T-cell (primary cell): ENCODE measurements at regions not wholly inside any gene's neighbourhood (a gene's known extent, or its start where the extent isn't known, plus 50 kb on each side); places are given as distances from the start of the nearest gene placed in this dataset.

Source experiments
- ATAC-seq, 4 experiments: fragments of 200-7000 bp in 3 of 4; fragments of 150-1000 bp in 1 of 4; cut with Tn5 transposase; replicated peaks in 1 of 4; 1 replicate in 3 of 4; 2 replicates in 1 of 4; pipeline ENCODE4 v1.10.0; 2021; ENCODE audit warnings: moderate library complexity in 3 of 4, mild to moderate bottlenecking in 2 of 4, moderate number of reproducible peaks in 1 of 4
- CTCF ChIA-PET, 2 donors: fragments of 300-600 bp; sonication (Branson Sonifier 250); formaldehyde crosslinking; loops; one replicate each; lab custom pipeline; 2022; ENCODE audit warnings: antibody characterized with exemption in 2 of 2; lab: Charles Lee
- POLR2A ChIA-PET, 2 donors: fragments of 300-600 bp; sonication (Branson Sonifier 250); formaldehyde crosslinking; loops; one replicate each; lab custom pipeline; 2022; ENCODE audit warnings: antibody characterized with exemption in 2 of 2; lab: Charles Lee
- DNase-seq, 35 experiments: peaks; one replicate each; pipeline versions ENCODE4 v3.0.0 to v3.0.0-alpha.2; 2013 to 2023
- H3K27ac ChIP-seq: one replicate; pipeline ENCODE4 v1.5.1; 2013; ENCODE audit warnings: low read length
- H3K27me3 ChIP-seq, 2 experiments: replicated peaks in 1 of 2; 1 replicate in 1 of 2; 2 replicates in 1 of 2; pipeline versions ENCODE4 v1.6.1 to v1.7.0; 2013; ENCODE audit warnings: low read length in 1 of 2, mixed read lengths in 1 of 2; ENCODE audit not compliant: control insufficient read depth in 2 of 2, insufficient read depth in 2 of 2; ENCODE audit errors: extremely low read depth in 1 of 2
- H3K36me3 ChIP-seq, 2 donors: 1 replicate in 1 of 2; 2 replicates in 1 of 2; pipeline versions ENCODE4 v1.6.1 to v1.7.0; 2013; ENCODE audit warnings: low read length in 1 of 2; ENCODE audit not compliant: control insufficient read depth in 2 of 2, insufficient read depth in 1 of 2; ENCODE audit errors: extremely low read depth in 1 of 2
- H3K4me1 ChIP-seq, 2 experiments: 1 replicate in 1 of 2; 2 replicates in 1 of 2; pipeline versions ENCODE4 v1.6.1 to v1.7.0; 2013; ENCODE audit warnings: low read length in 2 of 2, mixed read lengths in 1 of 2; ENCODE audit not compliant: insufficient read depth in 2 of 2, control insufficient read depth in 1 of 2; ENCODE audit errors: extremely low read depth in 1 of 2
- H3K4me3 ChIP-seq, 2 donors: 1 replicate in 1 of 2; 2 replicates in 1 of 2; pipeline versions ENCODE4 v1.5.1 to v1.7.0; 2013; ENCODE audit warnings: mild to moderate bottlenecking in 2 of 2, low read length in 1 of 2, moderate library complexity in 1 of 2; ENCODE audit not compliant: control insufficient read depth in 1 of 2; ENCODE audit errors: extremely low read depth in 1 of 2
- H3K9me3 ChIP-seq: 2 replicates; pipeline ENCODE4 v1.7.0; 2013
- H3K27ac Mint-ChIP-seq, 2 donors: one replicate each; pipeline ENCODE4 v1.8.0; 2020 to 2021; ENCODE audit warnings: mild to moderate bottlenecking in 2 of 2, mixed read lengths in 2 of 2
- H3K27me3 Mint-ChIP-seq, 2 donors: one replicate each; pipeline ENCODE4 v1.8.0; 2021 to 2022; ENCODE audit warnings: mixed read lengths in 2 of 2
- H3K36me3 Mint-ChIP-seq: one replicate; pipeline ENCODE4 v1.8.0; 2021; ENCODE audit warnings: mixed read lengths
- H3K4me1 Mint-ChIP-seq, 3 donors: one replicate each; pipeline ENCODE4 v1.8.0; 2020 to 2022; ENCODE audit warnings: mixed read lengths in 3 of 3, mild to moderate bottlenecking in 1 of 3
- H3K4me3 Mint-ChIP-seq, 3 donors: one replicate each; pipeline ENCODE4 v1.8.0; 2020 to 2022; ENCODE audit warnings: mild to moderate bottlenecking in 3 of 3, mixed read lengths in 3 of 3, moderate library complexity in 3 of 3
- H3K9me3 Mint-ChIP-seq, 3 donors: one replicate each; pipeline ENCODE4 v1.8.0; 2020 to 2022; ENCODE audit warnings: mixed read lengths in 3 of 3
- WGBS: methylation state at CpG from one replicate; pipeline ENCODE4 v1.1.5; 2013; ENCODE audit warnings: missing lambda C conversion rate; ENCODE audit not compliant: insufficient coverage; 5-methylcytosine and 5-hydroxymethylcytosine counted together

GRCh38 chr5:96091874-96092273 is 130.2 kb upstream of the ELL2 start:
- DNase-seq (no peak), ATAC-seq (no peak)
- H3K4me1 Mint-ChIP-seq: no peaks in the 10 kb centered on the region
- CTCF ChIA-PET: no interaction called here
- Histone ChIP-seq H3K27ac (no peak overlapping the region), H3K4me3 (no peak overlapping the region), H3K36me3 (no peaks in the 10 kb centered on the region), H3K9me3 (no peaks in the 10 kb centered on the region), H3K27me3 (no peaks in the 10 kb centered on the region), H3K4me1 (no peaks in the 10 kb centered on the region)
- no peaks in the 10 kb centered on the region for H3K27me3 Mint-ChIP-seq
- H3K9me3 Mint-ChIP-seq: no peaks in the 10 kb centered on the region
- no peaks in the 10 kb centered on the region for H3K36me3 Mint-ChIP-seq
- POLR2A ChIA-PET: no interaction called here
- no peak overlapping the region for H3K4me3 Mint-ChIP-seq
- no peak overlapping the region for H3K27ac Mint-ChIP-seq
- WGBS: no CpG with 5 or more reads among the region's 1 CpG

GRCh38 chr5:96090215-96090614 is 128.6 kb upstream of the ELL2 start:
- POLR2A ChIA-PET: no interaction called here
- CTCF ChIA-PET: no interaction called here
- no peaks in the 10 kb centered on the region for H3K36me3 ChIP-seq
- DNase-seq: no peak
- WGBS: no CpG with 5 or more reads among the region's 1 CpG
- no peaks in the 10 kb centered on the region for H3K27me3 Mint-ChIP-seq
- no peak overlapping the region for H3K27ac Mint-ChIP-seq
- no peaks in the 10 kb centered on the region for H3K36me3 Mint-ChIP-seq
- no peaks in the 10 kb centered on the region for H3K9me3 ChIP-seq
- no peak for ATAC-seq
- no peaks in the 10 kb centered on the region for H3K4me1 ChIP-seq
- no peaks in the 10 kb centered on the region for H3K9me3 Mint-ChIP-seq
- H3K4me3 Mint-ChIP-seq: no peak overlapping the region
- H3K27me3 ChIP-seq: no peaks in the 10 kb centered on the region
- H3K4me3 ChIP-seq: no peak overlapping the region
- no peak overlapping the region for H3K27ac ChIP-seq
- H3K4me1 Mint-ChIP-seq: no peaks in the 10 kb centered on the region

- H3K27ac ChIP-seq: no peak overlapping the region
- Mint-ChIP-seq H3K36me3 (no peaks in the 10 kb centered on the region), H3K9me3 (no peaks in the 10 kb centered on the region), H3K4me1 (no peaks in the 10 kb centered on the region), H3K27me3 (peaks cover 5 to 7% of the 10 kb centered on the region in 2 donors), H3K4me3 (no peak overlapping the region), H3K27ac (no peak overlapping the region)
- ChIA-PET POLR2A (no interaction called here), CTCF (interaction anchor here in 1 of 2 donors (0.6 kb wide), 1 partner anchor 74 kb away, joined by 5 read pairs; no protein-coding TSS in a partner anchor)
- H3K9me3 ChIP-seq: no peaks in the 10 kb centered on the region
- no peaks in the 10 kb centered on the region for H3K4me1 ChIP-seq
- DNase-seq: no peak
- no peaks in the 10 kb centered on the region for H3K27me3 ChIP-seq
- no peak overlapping the region for H3K4me3 ChIP-seq
- no peak for ATAC-seq
- H3K36me3 ChIP-seq: no peaks in the 10 kb centered on the region
- no CpG with 5 or more reads among the region's 4 CpGs for WGBS
Observed at GRCh38 chr5:96088706-96089498, 127.3 kb upstream of the ELL2 start.

DNA sequence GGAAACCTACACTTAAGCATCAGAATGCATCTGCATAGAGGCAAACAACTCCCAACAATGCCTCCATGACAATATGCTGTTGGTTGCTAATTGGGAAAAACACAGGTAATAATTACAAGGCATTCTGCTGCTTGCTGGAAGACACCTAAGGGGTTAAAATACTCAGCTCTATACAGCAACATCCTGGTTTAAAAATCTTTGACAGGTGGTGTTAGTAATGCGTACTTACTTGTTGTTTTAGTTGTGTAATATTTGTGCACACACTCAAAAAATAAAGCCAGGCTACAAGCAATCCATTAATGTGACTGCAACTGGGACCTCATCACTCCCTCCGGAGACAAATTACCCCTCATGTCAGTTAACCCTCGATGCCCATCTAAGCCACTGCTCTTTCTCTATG is 126.3 kb upstream of the ELL2 start:
- CTCF ChIA-PET: no interaction called here
- Histone ChIP-seq H3K4me1 (no peaks in the 10 kb centered on the region), H3K27me3 (no peaks in the 10 kb centered on the region), H3K4me3 (no peak overlapping the region), H3K27ac (no peak overlapping the region), H3K9me3 (no peaks in the 10 kb centered on the region), H3K36me3 (no peaks in the 10 kb centered on the region)
- Mint-ChIP-seq H3K27ac (no peak overlapping the region), H3K4me1 (no peaks in the 10 kb centered on the region), H3K4me3 (no peak overlapping the region), H3K36me3 (no peaks in the 10 kb centered on the region), H3K9me3 (no peaks in the 10 kb centered on the region), H3K27me3 (peaks cover 7 to 10% of the 10 kb centered on the region in 2 donors)
- POLR2A ChIA-PET: no interaction called here
- WGBS: 79% methylated on average over 2 of the region's 3 CpGs
- DNase-seq (no peak), ATAC-seq (no peak)

- no peaks in the 10 kb centered on the region for H3K36me3 Mint-ChIP-seq
- Histone ChIP-seq H3K27ac (no peak overlapping the region), H3K4me1 (no peaks in the 10 kb centered on the region), H3K4me3 (no peak overlapping the region), H3K36me3 (no peaks in the 10 kb centered on the region), H3K27me3 (no peaks in the 10 kb centered on the region), H3K9me3 (no peaks in the 10 kb centered on the region)
- ATAC-seq (no peak), DNase-seq (no peak)
- no peaks in the 10 kb centered on the region for H3K4me1 Mint-ChIP-seq
- no peak overlapping the region for H3K27ac Mint-ChIP-seq
- ChIA-PET POLR2A (no interaction called here), CTCF (interaction anchor here in 1 of 2 donors (0.5 kb wide), 1 partner anchor 1797 kb away, joined by 4 read pairs; no protein-coding TSS in a partner anchor)
- no CpG with 5 or more reads among the region's 2 CpGs for WGBS
- no peak overlapping the region for H3K4me3 Mint-ChIP-seq
- H3K9me3 Mint-ChIP-seq: no peaks in the 10 kb centered on the region
- H3K27me3 Mint-ChIP-seq: peaks cover 10 to 20% of the 10 kb centered on the region in 2 donors
Observed at GRCh38 chr5:96084874-96085506, 123.3 kb upstream of the ELL2 start.

DNA sequence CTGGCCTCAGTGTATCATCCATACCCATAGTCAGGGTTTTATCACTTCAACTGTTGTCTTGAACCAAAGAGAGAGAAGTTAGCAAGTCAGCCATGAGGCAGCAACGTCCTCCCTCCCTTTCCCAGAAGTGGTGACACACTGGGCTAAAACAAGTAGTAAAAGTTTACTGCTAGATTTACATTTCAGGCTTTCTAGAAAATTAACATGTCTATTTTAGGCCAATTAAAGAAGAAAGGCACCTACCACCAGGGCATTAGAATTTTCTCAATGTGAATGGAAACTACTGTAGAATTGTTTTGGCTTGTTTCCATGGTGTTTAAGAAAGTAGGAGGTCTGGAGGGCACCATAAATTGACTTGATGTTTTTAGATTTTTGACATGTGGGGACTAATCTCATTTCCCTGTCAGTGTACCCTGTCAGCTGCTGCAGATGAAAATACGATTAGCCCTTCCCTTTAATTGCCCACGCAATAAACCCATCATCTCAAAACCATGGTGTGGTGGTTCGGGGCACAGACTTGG is 121.8 kb upstream of the ELL2 start:
- Histone ChIP-seq H3K36me3 (no peaks in the 10 kb centered on the region), H3K27me3 (no peaks in the 10 kb centered on the region), H3K4me3 (no peak overlapping the region), H3K27ac (no peak overlapping the region), H3K9me3 (no peaks in the 10 kb centered on the region), H3K4me1 (no peaks in the 10 kb centered on the region)
- ATAC-seq (no peak), DNase-seq (no peak)
- ChIA-PET CTCF (interaction anchor here in 1 of 2 donors (0.6 kb wide), 1 partner anchor 257 kb away, joined by 3 read pairs; no protein-coding TSS in a partner anchor), POLR2A (interaction anchor here in 1 of 2 donors (0.6 kb wide), 1 partner anchor 314 kb away, joined by 3 read pairs; no protein-coding TSS in a partner anchor)
- Mint-ChIP-seq H3K27me3 (peaks cover 10 to 20% of the 10 kb centered on the region in 2 donors), H3K36me3 (no peaks in the 10 kb centered on the region), H3K4me3 (no peak overlapping the region), H3K4me1 (no peaks in the 10 kb centered on the region), H3K27ac (no peak overlapping the region), H3K9me3 (no peaks in the 10 kb centered on the region)
- WGBS: 20% methylated on average over 1 of the region's 4 CpGs
